K562 (cell line): ENCODE measurements at regions not wholly inside any gene's neighbourhood (a gene's known extent, or its start where the extent isn't known, plus 50 kb on each side); places are given as distances from the start of the nearest gene placed in this dataset.

Source experiments
- ATAC-seq: fragments of 200-7000 bp; cut with Tn5 transposase; 3 replicates; pipeline ENCODE4 v1.9.1; 2020; ENCODE audit warnings: moderate library complexity
- BruUV-seq: library from RNA; stranded (reverse); fragments of 400-500 nt; replicated peaks from 2 replicates; lab custom pipeline; 2021; lab: Mats Ljungman, UMichigan
- CTCF ChIA-PET: fragments of 300-600 bp; formaldehyde crosslinking; extraction: SDS; loops from one replicate; lab custom pipeline; 2021; ENCODE audit warnings: low intra/inter-chr PET ratio; lab: Yijun Ruan, JAX
- POLR2A ChIA-PET: fragments of 300-600, 350-650 bp; sonication (Branson Sonifier 250); formaldehyde crosslinking; extraction: SDS; loops from one replicate; lab custom pipeline; 2021; ENCODE audit warnings: antibody characterized with exemption, inconsistent platforms; lab: Yijun Ruan, JAX
- DNase-seq, 4 experiments: peaks; one replicate each; pipeline versions ENCODE4 v3.0.0 to v3.0.0-alpha.2; 2011 to 2018; ENCODE audit warnings: low spot score in 3 of 4, mixed read lengths in 3 of 4; ENCODE audit errors: extremely low read depth in 1 of 4
- FAIRE-seq: peaks from 2 replicates; lab custom pipeline; 2011; peaks lifted over from hg19 to GRCh38; lab: Jason Lieb, UNC
- H2AFZ ChIP-seq: 2 replicates; pipeline ENCODE4 v1.6.0; 2011; ENCODE audit warnings: low read depth, low read length, control low read depth, inconsistent platforms
- H3K27ac ChIP-seq: fragments of 200-600 bp; 3 replicates; pipeline ENCODE4 v1.8.0; 2011; ENCODE audit warnings: low read depth, mild to moderate bottlenecking, control low read depth, inconsistent platforms, low read length, moderate library complexity, mixed read lengths; ENCODE audit errors: extremely low read depth
- H3K27me3 ChIP-seq, 2 experiments: fragments of 300-600 bp in 1 of 2; 2 replicates in 1 of 2; 3 replicates in 1 of 2; pipeline versions ENCODE4 v1.6.0 to v1.8.0; 2011; ENCODE audit warnings: inconsistent platforms in 2 of 2, low read length in 2 of 2, mild to moderate bottlenecking in 1 of 2, mixed read lengths in 1 of 2, moderate library complexity in 1 of 2; ENCODE audit not compliant: control insufficient read depth in 2 of 2, insufficient read depth in 2 of 2
- H3K36me3 ChIP-seq: fragments of 300-600 bp; 3 replicates; pipeline ENCODE4 v1.8.0; 2011; ENCODE audit warnings: mild to moderate bottlenecking, low read length, inconsistent platforms; ENCODE audit not compliant: control insufficient read depth, insufficient read depth
- H3K4me1 ChIP-seq, 2 experiments: fragments of 200-600 bp in 1 of 2; replicated peaks in 1 of 2; 2 replicates in 1 of 2; 3 replicates in 1 of 2; pipeline versions ENCODE4 v1.5.1 to v1.8.0; 2011; ENCODE audit warnings: inconsistent platforms in 2 of 2, low read length in 2 of 2, mild to moderate bottlenecking in 1 of 2, mixed read lengths in 1 of 2, moderate library complexity in 1 of 2; ENCODE audit not compliant: control insufficient read depth in 2 of 2, insufficient read depth in 2 of 2
- H3K4me2 ChIP-seq: 2 replicates; pipeline ENCODE4 v1.6.1; 2011; ENCODE audit warnings: low read length, control low read depth, inconsistent platforms, mixed read lengths; ENCODE audit not compliant: insufficient read depth
- H3K4me3 ChIP-seq: fragments of 200-600 bp; sonication (generic), shearing (Covaris generic); 2 replicates; pipeline ENCODE4 v1.5.1; 2016; ENCODE audit warnings: control low read depth, inconsistent platforms
- H3K79me2 ChIP-seq: fragments of 200-600 bp; 3 replicates; pipeline ENCODE4 v1.8.0; 2011; ENCODE audit warnings: low read length, inconsistent platforms; ENCODE audit not compliant: control insufficient read depth, insufficient read depth
- H3K9ac ChIP-seq, 2 experiments: 2 replicates each; pipeline versions ENCODE4 v1.6.0 to v1.6.1; 2011; ENCODE audit warnings: low read depth in 2 of 2, low read length in 2 of 2, control low read depth in 1 of 2, inconsistent platforms in 1 of 2, mild to moderate bottlenecking in 1 of 2, mixed read lengths in 1 of 2; ENCODE audit not compliant: insufficient read depth in 1 of 2
- H3K9me1 ChIP-seq: one replicate; pipeline ENCODE4 v1.6.0; 2011; ENCODE audit warnings: inconsistent platforms, mild to moderate bottlenecking, low read length, moderate library complexity; ENCODE audit not compliant: control insufficient read depth, insufficient read depth
- H3K9me3 ChIP-seq: replicated peaks from 2 replicates; pipeline ENCODE4 v1.5.1; 2011; ENCODE audit warnings: low read depth, low read length, inconsistent platforms; ENCODE audit not compliant: control insufficient read depth, insufficient read depth
- H4K20me1 ChIP-seq: replicated peaks from 2 replicates; pipeline ENCODE4 v1.6.1; 2011; ENCODE audit warnings: low read length, inconsistent platforms, mixed read lengths; ENCODE audit not compliant: control insufficient read depth, insufficient read depth
- BCLAF1 ChIP-seq, 2 experiments: fragments of 450-650 bp in 1 of 2; IDR thresholded peaks; 2 replicates each; pipeline ENCODE4 v1.6.1; 2011 to 2017; ENCODE audit warnings: low read depth in 2 of 2, antibody characterized with exemption in 1 of 2, borderline replicate concordance in 1 of 2, low read length in 1 of 2, mild to moderate bottlenecking in 1 of 2, mixed read lengths in 1 of 2; ENCODE audit not compliant: control insufficient read depth in 1 of 2
- DEAF1 ChIP-seq: fragments of 450-650 bp; formaldehyde crosslinking; IDR thresholded peaks from 2 replicates; pipeline ENCODE4 v1.4.0; 2020; ENCODE audit warnings: mild to moderate bottlenecking, moderate library complexity
- EZH2 ChIP-seq: IDR thresholded peaks from 2 replicates; pipeline ENCODE4 v1.6.1; 2012; ENCODE audit warnings: low read depth, mild to moderate bottlenecking, inconsistent platforms, low read length, borderline replicate concordance
- FOXP1 ChIP-seq: sonication (generic); formaldehyde crosslinking; IDR thresholded peaks from 2 replicates; pipeline ENCODE4 v1.8.0; 2022; ENCODE audit warnings: mild to moderate bottlenecking, missing genetic modification reagents
- MYC ChIP-seq, 2 experiments: fragments of 250-450 bp in 1 of 2; sonication (Bioruptor Pico) in 1 of 2; IDR thresholded peaks; 2 replicates each; pipeline versions ENCODE4 v1.5.1 to v1.6.1; 2012 to 2021; ENCODE audit warnings: low read depth in 2 of 2, borderline replicate concordance in 1 of 2, improper control_type of control experiment in 1 of 2, low read length in 1 of 2, mild to moderate bottlenecking in 1 of 2, moderate library complexity in 1 of 2
- PKNOX1 ChIP-seq: fragments of 450-650 bp; IDR thresholded peaks from 2 replicates; pipeline ENCODE4 v1.6.1; 2016
- RBBP5 ChIP-seq: fragments of 200-600 bp; sonication (generic); IDR thresholded peaks from 2 replicates; pipeline ENCODE4 v1.6.1; 2012; ENCODE audit warnings: borderline replicate concordance, mild to moderate bottlenecking, low read length, control low read depth, inconsistent platforms; ENCODE audit not compliant: insufficient read depth, poor library complexity, severe bottlenecking
- SMARCA5 ChIP-seq: fragments of 450-650 bp; IDR thresholded peaks from 2 replicates; pipeline ENCODE4 v1.6.1; 2016
- YY1 ChIP-seq, 3 experiments: IDR thresholded peaks; 2 replicates each; pipeline ENCODE4 v1.6.1; 2011; ENCODE audit warnings: low read length in 2 of 3, mild to moderate bottlenecking in 2 of 3, moderate library complexity in 2 of 3, borderline replicate concordance in 1 of 3, control low read depth in 1 of 3, low read depth in 1 of 3; ENCODE audit not compliant: insufficient read depth in 3 of 3, insufficient replicate concordance in 2 of 3, control insufficient read depth in 1 of 3, insufficient read length in 1 of 3; ENCODE audit errors: extremely low read depth in 1 of 3
- WGBS: fragments of 100-300 bp; shearing (Covaris generic); methylation state at CpG from one replicate; pipeline ENCODE4 v1.1.6; 2016; ENCODE audit warnings: low coverage, mixed read lengths; ENCODE audit not compliant: insufficient coverage; ENCODE audit errors: missing lambda C conversion rate; 5-methylcytosine and 5-hydroxymethylcytosine counted together
- in situ Hi-C: fragments of 300-500 bp; cut with MboI; formaldehyde crosslinking; loops from 4 replicates; pipeline ENCODE4 v1.15.0; 2018; ENCODE audit warnings: inconsistent platforms, mixed read lengths
- intact Hi-C: fragments of 100-400 bp; cut with micrococcal nuclease; formaldehyde crosslinking; loops from 2 replicates; pipeline ENCODE4 v1.14.2; 2022

- no peak overlapping the region for H3K4me2 ChIP-seq
- no peaks in the 10 kb centered on the region for H3K9me3 ChIP-seq
- H3K79me2 ChIP-seq, result no peaks in the 10 kb centered on the region
- H3K4me3 ChIP-seq, result no peak overlapping the region
- ATAC-seq (no peak), FAIRE-seq (no peak), DNase-seq (no peak)
- H3K36me3 ChIP-seq, result no peaks in the 10 kb centered on the region
- H4K20me1 ChIP-seq, result no peaks in the 10 kb centered on the region
- no TSS peak for BruUV-seq
- intact Hi-C loops (no loop called here), in situ Hi-C loops (no loop called here)
- no peaks in the 10 kb centered on the region for H3K4me1 ChIP-seq
- TF ChIP-seq PKNOX1, result no peak
- no peak for TF ChIP-seq DEAF1 (CRISPR knock-in tag)
- no peak for TF ChIP-seq MYC (IDR thresholded peaks at IDR 0.05; ENCODE audit: low read depth, low read length)
- no peak for TF ChIP-seq MYC (CRISPR knock-in tag; IDR thresholded peaks at IDR 0.05; ENCODE audit: borderline replicate concordance, low read depth)
- no peak for TF ChIP-seq EZH2
- no peak for TF ChIP-seq FOXP1 (CRISPR knock-in tag)
- no peak for TF ChIP-seq YY1 (IDR thresholded peaks at IDR 0.05; ENCODE audit: borderline replicate concordance in 1 of 3, control insufficient read depth in 1 of 3, extremely low read depth in 1 of 3, insufficient read depth in 3 of 3, insufficient read length in 1 of 3, insufficient replicate concordance in 2 of 3, low read depth in 1 of 3, low read length in 2 of 3)
- no peak for TF ChIP-seq RBBP5
- no peak for TF ChIP-seq SMARCA5
- TF ChIP-seq BCLAF1 (IDR thresholded peaks at IDR 0.05; ENCODE audit: borderline replicate concordance in 1 of 2, control insufficient read depth in 1 of 2, low read depth in 2 of 2, low read length in 1 of 2), result no peak
- H3K9ac ChIP-seq, result no peak overlapping the region
- WGBS, result 2% methylated on average over 3 of the region's 3 CpGs
- H2AFZ ChIP-seq, result no peak overlapping the region
- no peaks in the 10 kb centered on the region for H3K9me1 ChIP-seq
- H3K27me3 ChIP-seq, result no peaks in the 10 kb centered on the region
- H3K27ac ChIP-seq, result no peak overlapping the region
- CTCF ChIA-PET, result no interaction called here
- POLR2A ChIA-PET, result interaction anchor here (0.8 kb wide), 1 partner anchor 37 kb away, joined by 3 read pairs; no protein-coding TSS in a partner anchor
These were observed 624.3 kb upstream of the TENM4 start for GRCh38 chr11:80065086-80065485.
